ENCODE measurements at regions not wholly inside any gene's neighbourhood (a gene's known extent, or its start where the extent isn't known, plus 50 kb on each side); places are given as distances from the start of the nearest gene placed in this dataset.

DNA sequence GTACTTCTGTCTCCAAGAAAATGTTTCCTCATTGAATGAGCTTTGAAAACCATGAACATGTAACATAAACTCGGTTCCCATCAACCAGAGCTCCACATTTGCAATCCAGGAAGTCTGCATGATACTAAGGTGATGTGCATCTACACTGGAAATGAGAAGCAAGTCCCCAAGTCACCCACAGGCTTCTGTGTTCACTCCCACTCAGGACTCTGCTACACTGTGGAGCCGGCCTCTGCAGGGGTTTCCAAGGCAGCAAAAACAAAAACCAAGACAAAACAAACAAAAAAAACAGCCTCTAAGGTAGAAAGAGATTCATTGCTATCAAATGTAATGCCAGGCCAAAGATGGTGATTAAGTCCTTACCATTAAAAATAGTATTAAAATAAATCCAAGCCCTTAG lies 593.7 kb downstream of the IRX1 start:
- Histone ChIP-seq H3K79me1 (ENCODE audit: insufficient read depth, low read depth, low read length, poor library complexity, severe bottlenecking) (no peaks in the 10 kb centered on the region), H4K20me1 (ENCODE audit: control insufficient read depth, insufficient read depth, insufficient read length) (no peaks in the 10 kb centered on the region), H3K4me2 (ENCODE audit: insufficient read depth, insufficient read length, low read length) (no peak overlapping the region), H3K27ac (ENCODE audit: insufficient read length, low read depth, low read length) (no peak overlapping the region), H3K9ac (ENCODE audit: extremely low read depth, insufficient read length, low read length) (no peak overlapping the region), H3K4me1 (ENCODE audit: insufficient read depth, low read length) (no peaks in the 10 kb centered on the region; the same call in 1 of the 2 replicates), H3K14ac (ENCODE audit: insufficient read depth, low read length) (no peak overlapping the region), H3K23ac (ENCODE audit: insufficient read length, low read depth, low read length) (no peak overlapping the region), H2AFZ (ENCODE audit: low read length) (no peak overlapping the region), H3K18ac (ENCODE audit: insufficient read length, low read depth, low read length) (no peak overlapping the region), H3K79me2 (ENCODE audit: insufficient read depth, low read length) (no peaks in the 10 kb centered on the region), H4K8ac (replicated peaks; ENCODE audit: insufficient read length, low read depth, low read length) (no peak overlapping the region), H3K23me2 (ENCODE audit: insufficient read length, low read depth, low read length, poor library complexity, severe bottlenecking) (no peaks in the 10 kb centered on the region), H2AK5ac (ENCODE audit: insufficient read length, low read length) (no peak overlapping the region), H3K27me3 (ENCODE audit: insufficient read depth, low read length) (no peaks in the 10 kb centered on the region), H2BK120ac (ENCODE audit: low read depth, low read length, poor library complexity, severe bottlenecking) (no peak overlapping the region), H3K56ac (ENCODE audit: insufficient read length, low read depth, low read length) (no peak overlapping the region), H2BK20ac (ENCODE audit: low read depth, low read length, poor library complexity, severe bottlenecking) (no peak overlapping the region), H2BK12ac (ENCODE audit: insufficient read length, low read depth, low read length) (no peak overlapping the region), H4K5ac (ENCODE audit: insufficient read length, low read depth, low read length) (no peak overlapping the region), H4K91ac (ENCODE audit: insufficient read length, low read depth, low read length) (no peak overlapping the region), H2BK5ac (ENCODE audit: insufficient read length, low read length) (no peak overlapping the region), H3K9me3 (ENCODE audit: control insufficient read depth, low read depth, low read length) (no peaks in the 10 kb centered on the region), H3K4ac (ENCODE audit: low read depth, low read length) (no peak overlapping the region), H3T11ph (ENCODE audit: low read length) (no peak overlapping the region), H2BK15ac (ENCODE audit: low read depth, low read length) (no peak overlapping the region)
- Mint-ChIP-seq H3K4me1 (peaks cover 4 to 7% of the 10 kb centered on the region in 2 experiments), H3K27ac (peak overlapping the region in 1 of 3 experiments; percentile 40; a peak in 1 of 7 replicates), H3K36me3 (ENCODE audit: insufficient read depth in 1 of 3, low read depth in 3 of 3) (peaks cover 2 to 12% (median 3%) of the 10 kb centered on the region in 3 experiments; a peak in 5 of 7 replicates), H3K4me3 (no peak overlapping the region), H3K27me3 (ENCODE audit: low read depth) (no peaks in the 10 kb centered on the region), H3K9me3 (peaks cover 11 to 13% of the 10 kb centered on the region in 2 experiments)
- TF ChIP-seq, protein P1, sequence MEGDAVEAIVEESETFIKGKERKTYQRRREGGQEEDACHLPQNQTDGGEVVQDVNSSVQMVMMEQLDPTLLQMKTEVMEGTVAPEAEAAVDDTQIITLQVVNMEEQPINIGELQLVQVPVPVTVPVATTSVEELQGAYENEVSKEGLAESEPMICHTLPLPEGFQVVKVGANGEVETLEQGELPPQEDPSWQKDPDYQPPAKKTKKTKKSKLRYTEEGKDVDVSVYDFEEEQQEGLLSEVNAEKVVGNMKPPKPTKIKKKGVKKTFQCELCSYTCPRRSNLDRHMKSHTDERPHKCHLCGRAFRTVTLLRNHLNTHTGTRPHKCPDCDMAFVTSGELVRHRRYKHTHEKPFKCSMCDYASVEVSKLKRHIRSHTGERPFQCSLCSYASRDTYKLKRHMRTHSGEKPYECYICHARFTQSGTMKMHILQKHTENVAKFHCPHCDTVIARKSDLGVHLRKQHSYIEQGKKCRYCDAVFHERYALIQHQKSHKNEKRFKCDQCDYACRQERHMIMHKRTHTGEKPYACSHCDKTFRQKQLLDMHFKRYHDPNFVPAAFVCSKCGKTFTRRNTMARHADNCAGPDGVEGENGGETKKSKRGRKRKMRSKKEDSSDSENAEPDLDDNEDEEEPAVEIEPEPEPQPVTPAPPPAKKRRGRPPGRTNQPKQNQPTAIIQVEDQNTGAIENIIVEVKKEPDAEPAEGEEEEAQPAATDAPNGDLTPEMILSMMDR (conservative IDR thresholded peaks at IDR 0.05): no peak
- WGBS (ENCODE audit: extremely low coverage, insufficient read length, low lambda C conversion rate): no CpG with 5 or more reads among the region's 2 CpGs
- DNase-seq: no peak

Data from H9 (cell line).